Daoy (cell line): ENCODE measurements at regions not wholly inside any gene's neighbourhood (a gene's known extent, or its start where the extent isn't known, plus 50 kb on each side); places are given as distances from the start of the nearest gene placed in this dataset.
A peak's percentile ranks its signal among the peaks of the same experiment; 100 is the strongest.

Source experiments
- DNase-seq: peaks from one replicate; pipeline ENCODE4 v3.0.0-alpha.2; 2015; ENCODE audit warnings: low read depth

GRCh38 chr6:33923857-33924514 lies 120.2 kb upstream of the MLN start:
- peak; percentile 40 for DNase-seq

GRCh38 chr6:33921745-33922144 lies 117.9 kb upstream of the MLN start:
- no peak for DNase-seq

- no peak for DNase-seq
Measured at GRCh38 chr6:33918175-33918695, 114.4 kb upstream of the MLN start.

GRCh38 chr6:33915134-33915533 lies 111.3 kb upstream of the MLN start:
- no peak for DNase-seq

- DNase-seq, result no peak
Measured at GRCh38 chr6:33914645-33915044, 110.8 kb upstream of the MLN start.

GRCh38 chr6:33912195-33912594 lies 108.4 kb upstream of the MLN start:
- no peak for DNase-seq

- DNase-seq, result no peak
Measured at GRCh38 chr6:33911488-33911887, 107.7 kb upstream of the MLN start.

- no peak for DNase-seq
Measured at GRCh38 chr6:33910594-33910993, 106.8 kb upstream of the MLN start.

GRCh38 chr6:33909737-33910136 lies 105.9 kb upstream of the MLN start:
- DNase-seq, result no peak

- no peak for DNase-seq
Measured at GRCh38 chr6:33908025-33908424, 104.2 kb upstream of the MLN start.

GRCh38 chr6:33907227-33907626 lies 103.4 kb upstream of the MLN start:
- DNase-seq, result no peak

- no peak for DNase-seq
Measured at GRCh38 chr6:33906439-33906838, 102.6 kb upstream of the MLN start.

GRCh38 chr6:33905071-33905609 lies 101.3 kb upstream of the MLN start:
- no peak for DNase-seq

GRCh38 chr6:33904747-33905065 lies 100.9 kb upstream of the MLN start:
- DNase-seq, result no peak

GRCh38 chr6:33904050-33904746 lies 100.4 kb upstream of the MLN start:
- DNase-seq, result no peak

- DNase-seq, result no peak
Measured at GRCh38 chr6:33903579-33903978, 99.8 kb upstream of the MLN start.

- DNase-seq, result no peak
Measured at GRCh38 chr6:33902457-33902853, 98.7 kb upstream of the MLN start.

GRCh38 chr6:33901822-33902456 lies 98.1 kb upstream of the MLN start:
- no peak for DNase-seq

GRCh38 chr6:33898771-33899170 lies 95.0 kb upstream of the MLN start:
- peak; percentile 72 for DNase-seq

- DNase-seq, result no peak
Measured at GRCh38 chr6:33897189-33897780, 93.5 kb upstream of the MLN start.

GRCh38 chr6:33896391-33897188 lies 92.8 kb upstream of the MLN start:
- peak; percentile 25 for DNase-seq

- DNase-seq, result no peak
Measured at GRCh38 chr6:33895988-33896387, 92.2 kb upstream of the MLN start.
